Activated CD8-positive, alpha-beta memory T cell treated with anti-CD3 and anti-CD28 coated beads for 1 hour (primary cell): ENCODE measurements at regions not wholly inside any gene's neighbourhood (a gene's known extent, or its start where the extent isn't known, plus 50 kb on each side); places are given as distances from the start of the nearest gene placed in this dataset.
"Not testable (repeated sequence)": the region's sequence is repeated elsewhere in the genome, so short reads cannot be mapped to it uniquely, and the experiment has no call there.

ENCODE experiments used
- DNase-seq, 2 donors: peaks; one replicate each; pipeline ENCODE4 v3.0.0-alpha.2; 2020; ENCODE audit warnings: low read depth in 1 of 2; ENCODE audit errors: extremely low read depth in 1 of 2

GRCh38 chr19:34017601-34018000 is 154.7 kb upstream of the LSM14A start:
- no peak for DNase-seq

DNA sequence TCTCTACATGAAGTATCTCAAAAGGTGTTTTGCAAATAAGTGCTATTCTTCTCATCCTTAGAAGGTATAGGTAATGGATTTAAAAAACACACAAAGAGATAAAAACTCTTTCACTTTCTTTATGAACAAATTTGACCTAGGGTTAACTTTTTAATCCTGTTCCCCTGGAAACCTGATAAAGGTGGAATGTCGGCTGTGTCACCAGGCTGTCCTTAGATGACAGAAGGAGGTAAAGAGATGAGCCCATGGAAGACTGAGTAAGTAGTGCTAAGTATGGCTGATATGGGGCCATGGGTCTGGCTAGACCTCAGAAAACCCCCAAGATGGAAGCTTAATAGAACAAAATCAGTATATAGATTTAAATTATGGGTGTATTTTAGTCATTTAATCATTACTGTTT is 153.8 kb upstream of the LSM14A start:
- DNase-seq, result no peak

DNA sequence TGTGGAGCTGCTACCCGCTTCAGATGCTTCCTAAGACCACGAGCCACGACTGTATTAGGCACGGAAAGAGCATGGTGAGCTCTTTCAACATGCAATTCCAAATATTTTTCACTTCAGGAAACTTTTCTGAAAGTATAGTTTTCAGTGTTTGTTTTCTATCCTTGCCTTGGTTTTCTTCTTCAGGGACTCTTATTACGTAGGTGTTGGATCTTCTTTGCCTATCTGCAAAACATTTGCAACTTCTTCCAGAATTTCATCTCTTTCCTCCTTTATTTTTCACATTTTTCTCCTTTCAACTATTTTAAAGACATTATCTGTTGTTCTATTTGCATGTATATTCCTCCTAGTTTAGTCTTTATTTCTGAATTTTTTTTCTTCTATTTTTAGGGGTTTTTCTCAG is 148.9 kb upstream of the LSM14A start:
- no peak for DNase-seq

- no peak for DNase-seq
Measured at GRCh38 chr19:34033880-34034279, 138.4 kb upstream of the LSM14A start.

- DNase-seq, result no peak
Measured at GRCh38 chr19:34034318-34034846, 137.9 kb upstream of the LSM14A start.

DNA sequence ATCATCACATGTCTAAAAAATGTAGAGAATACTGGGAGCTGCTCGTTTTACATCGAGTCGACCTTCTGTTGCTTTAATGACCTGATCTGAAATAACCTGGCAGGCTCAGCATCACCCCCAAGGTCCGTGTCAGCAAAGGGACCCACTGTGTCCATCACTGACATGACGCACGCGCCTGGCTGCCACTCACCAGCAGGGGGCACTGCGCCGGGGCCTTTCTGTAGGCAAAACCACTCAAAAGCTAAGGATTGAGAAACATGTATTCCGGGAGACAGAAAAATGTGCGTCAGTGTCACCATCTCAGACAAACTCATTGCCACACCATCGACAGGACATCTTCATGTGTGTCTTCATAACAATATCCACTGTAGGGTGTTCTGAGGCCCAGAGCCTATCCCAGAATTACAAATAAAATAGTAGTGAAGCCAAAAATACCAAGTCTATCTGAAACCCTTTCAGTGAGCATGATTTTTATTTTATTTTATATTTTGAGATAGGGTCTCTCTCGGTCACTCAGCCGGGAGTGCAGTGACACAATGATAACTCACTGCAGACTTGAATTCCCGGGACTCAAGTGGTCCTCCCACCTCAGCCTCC is 130.3 kb upstream of the LSM14A start:
- DNase-seq, result peak; percentile 16 to 63

- no peak for DNase-seq
Measured at GRCh38 chr19:34044021-34044420, 128.3 kb upstream of the LSM14A start.

GRCh38 chr19:34049944-34050343 is 122.4 kb upstream of the LSM14A start:
- no peak for DNase-seq

DNA sequence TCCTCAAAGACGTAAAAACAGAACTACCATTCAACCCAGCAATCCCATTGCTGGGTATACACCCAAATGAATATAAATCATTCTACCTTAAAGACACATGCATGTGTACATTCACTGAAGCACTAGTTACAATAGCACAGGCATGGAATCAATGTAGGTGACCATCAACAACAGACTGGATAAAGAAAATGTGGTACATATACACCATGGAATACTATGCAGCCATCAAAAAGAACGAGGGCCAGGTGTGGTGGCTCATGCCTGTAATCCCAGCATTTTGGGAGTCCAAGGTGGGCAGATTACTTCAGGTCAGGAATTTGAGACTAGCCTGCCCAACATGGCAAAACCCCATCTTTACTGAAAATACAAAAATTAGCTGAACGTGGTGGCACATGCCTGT is 121.9 kb upstream of the LSM14A start:
- DNase-seq, result not testable (repeated sequence)

DNA sequence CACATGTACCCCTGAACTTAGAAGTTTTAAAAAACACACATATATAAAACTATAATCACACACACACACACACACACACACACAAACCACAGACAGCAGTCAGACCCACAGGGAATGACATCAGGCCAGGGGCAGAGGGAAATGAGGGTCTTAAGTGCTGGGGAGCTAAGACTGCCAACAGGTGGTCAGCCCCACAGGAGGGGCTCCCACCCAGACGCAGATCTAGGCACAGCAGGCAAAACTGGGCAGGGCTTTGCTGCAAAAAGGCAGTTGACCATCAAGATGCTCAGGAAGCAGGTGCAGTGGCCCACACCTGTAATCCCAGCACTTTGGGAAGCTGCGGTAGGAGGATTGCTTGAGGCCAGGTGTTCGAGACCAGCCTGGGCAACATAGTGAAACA is 121.0 kb upstream of the LSM14A start:
- no peak for DNase-seq

DNA sequence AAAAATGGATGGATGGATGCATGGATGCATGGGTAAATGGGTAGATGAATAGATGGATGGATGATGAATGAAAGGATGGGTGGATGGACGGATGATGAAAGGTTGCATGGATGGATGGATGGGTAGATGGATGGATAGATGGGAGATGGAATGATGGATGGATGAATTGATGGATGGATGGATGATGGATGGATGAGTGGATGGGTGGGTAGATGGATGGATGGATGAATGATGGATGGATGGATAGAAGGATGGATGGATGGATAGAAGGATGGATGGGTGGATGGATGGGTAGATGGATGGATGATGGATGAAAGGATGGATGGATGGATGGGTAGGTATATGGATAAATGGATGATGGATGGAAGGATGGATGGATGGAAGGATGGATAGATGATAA is 115.1 kb upstream of the LSM14A start:
- DNase-seq, result no peak

GRCh38 chr19:34066007-34066643 is 106.2 kb upstream of the LSM14A start:
- DNase-seq, result no peak

GRCh38 chr19:34067861-34068271 is 104.4 kb upstream of the LSM14A start:
- DNase-seq, result no peak

- DNase-seq, result no peak
Measured at GRCh38 chr19:34075661-34076091, 96.6 kb upstream of the LSM14A start.

- no peak for DNase-seq
Measured at GRCh38 chr19:34082289-34083077, 89.8 kb upstream of the LSM14A start.

DNA sequence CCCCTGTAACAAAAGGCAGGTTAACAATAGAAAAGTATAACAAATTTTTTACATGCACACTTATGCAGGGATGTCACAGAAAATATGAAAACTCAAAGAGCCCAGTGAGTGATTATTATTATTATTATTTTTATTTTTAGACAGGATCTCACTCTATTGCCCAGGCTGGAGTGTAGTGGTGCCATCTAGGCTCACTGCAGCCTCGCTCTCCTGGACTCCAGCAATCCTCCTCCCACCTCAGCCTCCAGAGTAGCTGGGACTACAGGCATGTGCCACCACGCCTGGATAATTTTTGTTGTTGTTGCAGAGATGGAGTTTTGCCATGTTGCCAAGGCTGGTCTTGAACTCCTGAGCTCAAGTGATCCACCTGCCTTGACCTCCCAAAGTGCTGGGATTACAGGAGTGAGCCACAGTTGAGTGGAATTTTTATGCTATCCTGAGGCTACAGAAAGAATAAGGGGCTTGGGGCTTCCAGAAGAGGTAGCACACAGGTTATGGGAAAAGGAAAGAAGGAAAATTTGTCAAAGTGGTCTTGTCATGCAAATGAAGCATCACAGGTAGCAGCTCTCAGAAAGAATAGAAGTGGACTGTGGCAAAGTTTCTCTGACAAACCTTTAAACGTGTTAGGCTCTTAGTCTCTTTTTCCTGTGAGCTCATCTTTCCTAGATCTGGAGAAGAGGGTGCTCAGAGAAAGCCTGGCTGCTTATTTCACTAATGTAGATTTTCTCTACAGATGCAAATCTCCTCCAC is 87.7 kb upstream of the LSM14A start:
- no peak for DNase-seq

DNA sequence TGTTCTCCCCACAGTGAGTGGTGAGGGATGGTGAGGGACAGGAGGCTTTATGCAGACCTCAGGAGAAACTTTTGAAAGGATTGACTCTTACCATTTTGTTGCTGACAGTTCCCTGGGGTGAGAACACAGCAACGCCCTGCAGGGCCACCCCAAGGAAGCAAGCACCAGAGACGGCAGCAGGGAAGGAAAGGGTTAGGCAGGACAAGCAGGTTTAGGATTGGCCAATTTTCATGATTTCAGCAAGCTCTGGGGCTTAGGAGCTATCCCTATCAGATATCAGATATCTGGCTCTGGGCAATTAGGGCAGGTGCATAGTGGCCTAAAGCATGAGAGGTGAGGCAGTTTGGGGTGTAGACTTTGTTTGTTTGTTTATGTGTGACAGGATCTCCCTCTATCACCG is 87.0 kb upstream of the LSM14A start:
- no peak for DNase-seq

DNA sequence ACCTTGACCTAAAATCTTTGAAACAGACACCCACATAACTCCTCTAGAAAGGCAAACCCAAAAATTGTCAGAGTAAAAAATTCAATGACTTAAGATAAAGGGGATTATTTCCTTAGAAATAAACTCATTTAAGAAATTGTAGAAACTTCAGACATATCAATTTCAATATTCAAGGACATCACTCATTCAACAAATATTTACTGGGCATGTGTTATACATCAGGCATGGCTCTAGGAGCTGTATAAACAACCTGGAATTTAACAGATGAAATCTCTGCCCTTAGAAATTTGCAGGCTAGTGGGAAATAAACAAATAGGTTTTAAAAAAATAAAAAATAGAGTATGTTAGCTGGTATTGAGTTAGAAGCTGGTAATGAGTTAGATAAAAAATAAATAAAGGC is 84.0 kb upstream of the LSM14A start:
- no peak for DNase-seq

GRCh38 chr19:34089566-34089965 is 82.7 kb upstream of the LSM14A start:
- no peak for DNase-seq

GRCh38 chr19:34094960-34095359 is 77.3 kb upstream of the LSM14A start:
- no peak for DNase-seq

- not testable (repeated sequence) for DNase-seq
Measured at GRCh38 chr19:34095411-34095810, 76.9 kb upstream of the LSM14A start.
